SK-N-MC (cell line): ENCODE measurements at regions not wholly inside any gene's neighbourhood (a gene's known extent, or its start where the extent isn't known, plus 50 kb on each side); places are given as distances from the start of the nearest gene placed in this dataset.
"Not testable (repeated sequence)": the region's sequence is repeated elsewhere in the genome, so short reads cannot be mapped to it uniquely, and the experiment has no call there.

Experiments used
- DNase-seq: peaks from one replicate; pipeline ENCODE4 v3.0.0-alpha.2; 2011; ENCODE audit warnings: low read depth, low spot score
- H3K27ac ChIP-seq: fragments of 200-600 bp; sonication (generic); 2 replicates; pipeline ENCODE4 v1.5.1; 2016; ENCODE audit warnings: mixed run types
- H3K36me3 ChIP-seq: fragments of 200-600 bp; sonication (generic); 2 replicates; pipeline ENCODE4 v1.6.1; 2017; ENCODE audit warnings: antibody characterized with exemption, low read length, mixed read lengths; ENCODE audit not compliant: insufficient read depth
- H3K4me3 ChIP-seq: fragments of 200-600 bp; sonication (generic); 2 replicates; pipeline ENCODE4 v1.5.1; 2016
- H3K9ac ChIP-seq: fragments of 200-600 bp; sonication (generic); 2 replicates; pipeline ENCODE4 v1.8.0; 2017; ENCODE audit warnings: mixed run types, mixed read lengths; ENCODE audit not compliant: insufficient read length
- H3K9me3 ChIP-seq: fragments of 200-600 bp; sonication (generic); 2 replicates; pipeline ENCODE4 v1.6.1; 2017; ENCODE audit warnings: low read depth, mild to moderate bottlenecking, antibody characterized with exemption, low read length, moderate library complexity, mixed read lengths
- EZH2 ChIP-seq: fragments of 200-600 bp; sonication (generic); IDR thresholded peaks from one replicate; pipeline ENCODE4 v1.6.1; 2017; ENCODE audit warnings: antibody characterized with exemption
- FOXP2 ChIP-seq: optimal IDR thresholded peaks from 2 replicates; pipeline ENCODE3; 2011; ENCODE audit warnings: mild to moderate bottlenecking, moderate library complexity; ENCODE audit not compliant: insufficient read depth; ENCODE audit errors: extremely low read length, control extremely low read depth
- POLR2AphosphoS5 ChIP-seq: IDR thresholded peaks from 2 replicates; pipeline ENCODE4 v1.6.1; 2012; ENCODE audit warnings: mild to moderate bottlenecking, low read depth, low read length, borderline replicate concordance

DNA sequence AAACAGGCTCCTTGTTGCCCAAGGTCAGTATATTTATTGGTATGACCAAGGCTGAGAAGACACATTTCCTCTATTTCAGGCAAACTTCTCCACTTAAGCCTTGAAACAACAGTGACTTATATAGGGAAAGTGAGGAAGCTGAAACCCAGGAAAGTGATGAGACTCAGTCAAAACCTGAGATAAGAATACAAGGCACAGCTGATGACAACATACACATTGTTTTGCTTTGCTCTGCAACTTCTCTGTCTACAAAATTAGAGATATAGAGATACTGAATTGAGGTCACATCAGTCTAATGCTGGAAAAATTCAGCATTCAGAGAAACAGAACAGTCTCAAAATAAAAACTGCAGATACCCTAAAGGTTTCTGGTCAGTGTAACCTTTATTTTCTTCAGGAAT is 586.1 kb downstream of the DNAH5 start:
- TF ChIP-seq EZH2, result no peak
- TF ChIP-seq FOXP2, result no peak
- no peak for TF ChIP-seq POLR2AphosphoS5
- DNase-seq, result no peak

DNA sequence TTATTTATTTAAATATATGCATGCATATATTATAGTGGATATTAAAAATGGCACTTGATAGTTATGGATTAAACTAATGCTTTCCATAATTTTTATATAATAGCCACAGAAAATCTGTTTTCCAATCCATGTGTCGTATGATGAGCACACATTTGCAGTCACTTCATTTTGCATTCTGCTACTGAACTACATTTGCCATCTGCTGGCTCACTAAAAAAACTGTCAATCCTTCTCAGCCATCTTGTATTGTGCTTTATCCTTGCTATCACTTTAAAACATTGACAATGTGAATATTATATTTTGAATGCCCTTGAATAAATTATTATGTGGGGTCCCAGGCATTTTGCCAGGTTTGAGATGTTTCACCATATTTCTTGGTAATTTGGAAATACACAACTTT is 586.6 kb downstream of the DNAH5 start:
- Histone ChIP-seq H3K36me3 (no peaks in the 10 kb centered on the region), H3K27ac (no peak overlapping the region), H3K4me3 (no peak overlapping the region), H3K9ac (no peak overlapping the region), H3K9me3 (no peaks in the 10 kb centered on the region)
- DNase-seq, result no peak
- TF ChIP-seq POLR2AphosphoS5, result no peak
- no peak for TF ChIP-seq FOXP2
- TF ChIP-seq EZH2, result no peak

More for the DNA sequence above, 586.1 kb downstream of the DNAH5 start:
- H3K9me3 ChIP-seq, result no peaks in the 10 kb centered on the region
- no peaks in the 10 kb centered on the region for H3K36me3 ChIP-seq
- no peak overlapping the region for H3K9ac ChIP-seq
- H3K27ac ChIP-seq, result no peak overlapping the region
- H3K4me3 ChIP-seq, result no peak overlapping the region

DNA sequence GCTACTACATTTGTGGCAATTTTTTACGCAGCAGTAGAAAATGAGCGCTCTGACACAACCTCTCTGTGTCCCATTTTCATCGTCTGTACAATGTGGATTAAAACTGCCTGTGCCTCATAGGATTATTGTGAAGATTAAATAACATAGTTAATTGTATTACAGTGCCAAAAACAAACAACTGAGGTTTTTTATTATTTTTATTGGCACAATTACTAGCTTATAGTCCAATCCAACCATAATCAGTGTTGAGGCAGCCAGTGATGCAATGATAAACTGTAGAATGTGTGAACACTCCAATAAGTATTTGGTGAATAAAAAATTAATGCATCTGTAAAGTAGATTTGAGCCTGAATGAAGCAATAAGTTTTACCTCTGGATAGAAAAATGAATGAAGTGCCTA is 588.3 kb downstream of the DNAH5 start:
- DNase-seq, result no peak
- Histone ChIP-seq H3K9ac (no peak overlapping the region), H3K4me3 (no peak overlapping the region), H3K27ac (no peak overlapping the region), H3K36me3 (no peaks in the 10 kb centered on the region), H3K9me3 (no peaks in the 10 kb centered on the region)
- no peak for TF ChIP-seq POLR2AphosphoS5
- TF ChIP-seq EZH2, result no peak
- no peak for TF ChIP-seq FOXP2

DNA sequence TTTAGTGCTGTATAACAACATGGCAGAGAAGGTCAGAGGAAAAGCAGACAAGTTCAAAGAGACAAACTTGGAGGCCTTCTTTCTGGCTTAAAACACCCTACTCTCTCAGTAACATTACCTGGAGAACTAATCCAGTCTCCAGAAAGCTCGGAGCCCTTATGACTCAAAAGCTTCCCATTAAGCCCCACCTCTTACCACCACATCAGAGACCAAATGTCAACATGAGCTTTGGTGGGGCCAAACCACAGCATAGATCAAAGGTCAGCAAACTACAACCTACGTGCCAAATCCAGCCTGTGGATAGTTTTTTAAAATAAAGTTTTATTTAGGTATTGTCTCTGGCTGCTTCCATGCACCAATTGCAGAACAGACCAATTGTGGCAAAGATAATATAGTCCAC is 589.9 kb downstream of the DNAH5 start:
- Histone ChIP-seq H3K36me3 (no peaks in the 10 kb centered on the region), H3K27ac (no peak overlapping the region), H3K4me3 (no peak overlapping the region), H3K9ac (no peak overlapping the region), H3K9me3 (no peaks in the 10 kb centered on the region)
- no peak for DNase-seq
- TF ChIP-seq EZH2 (no peak), FOXP2 (no peak), POLR2AphosphoS5 (no peak)

DNA sequence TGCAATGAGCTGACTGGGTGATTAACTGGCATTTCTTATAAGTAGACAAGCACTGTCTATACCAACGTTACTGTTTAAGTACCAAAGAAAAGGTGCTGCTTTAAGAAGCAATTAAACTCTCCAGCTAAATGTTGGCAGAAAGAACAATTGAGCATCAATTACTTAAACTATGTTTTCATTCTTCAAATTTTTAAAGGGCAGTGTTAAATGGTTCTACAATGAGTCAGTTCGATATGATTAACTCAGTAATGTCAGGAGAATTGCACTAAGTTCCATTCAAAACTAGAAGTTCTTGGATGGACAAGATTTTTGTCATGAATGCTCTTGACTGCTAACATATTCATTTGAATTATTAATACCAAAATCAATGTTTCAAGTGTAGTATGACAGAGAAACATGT is 593.7 kb downstream of the DNAH5 start:
- no peak overlapping the region for H3K4me3 ChIP-seq
- no peak for DNase-seq
- no peak for TF ChIP-seq EZH2
- TF ChIP-seq FOXP2, result no peak
- no peak for TF ChIP-seq POLR2AphosphoS5
- H3K36me3 ChIP-seq, result no peaks in the 10 kb centered on the region
- no peaks in the 10 kb centered on the region for H3K9me3 ChIP-seq
- H3K27ac ChIP-seq, result no peak overlapping the region
- no peak overlapping the region for H3K9ac ChIP-seq

DNA sequence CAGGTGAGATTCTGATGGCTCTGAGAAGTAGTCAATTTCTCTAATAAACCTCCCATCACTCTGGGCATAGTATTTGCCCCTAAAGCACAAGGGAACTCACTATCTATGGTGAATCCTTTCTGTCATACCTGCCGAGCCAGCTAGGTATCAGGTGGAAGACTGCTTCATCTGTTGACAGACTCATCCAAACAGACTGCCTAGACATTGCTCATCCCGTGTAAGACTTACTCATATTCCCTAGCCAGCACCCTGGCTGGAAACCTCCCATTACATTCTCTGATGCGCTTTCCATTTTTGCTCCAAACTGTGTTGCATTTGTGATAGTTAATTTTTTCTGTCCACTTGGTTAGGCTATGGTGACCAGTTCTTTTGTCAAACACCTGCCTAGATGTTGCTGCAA is 595.9 kb downstream of the DNAH5 start:
- no peaks in the 10 kb centered on the region for H3K36me3 ChIP-seq
- no peak overlapping the region for H3K4me3 ChIP-seq
- no peak overlapping the region for H3K27ac ChIP-seq
- no peaks in the 10 kb centered on the region for H3K9me3 ChIP-seq
- no peak overlapping the region for H3K9ac ChIP-seq
- no peak for TF ChIP-seq POLR2AphosphoS5
- TF ChIP-seq FOXP2, result no peak
- TF ChIP-seq EZH2, result no peak
- no peak for DNase-seq

DNA sequence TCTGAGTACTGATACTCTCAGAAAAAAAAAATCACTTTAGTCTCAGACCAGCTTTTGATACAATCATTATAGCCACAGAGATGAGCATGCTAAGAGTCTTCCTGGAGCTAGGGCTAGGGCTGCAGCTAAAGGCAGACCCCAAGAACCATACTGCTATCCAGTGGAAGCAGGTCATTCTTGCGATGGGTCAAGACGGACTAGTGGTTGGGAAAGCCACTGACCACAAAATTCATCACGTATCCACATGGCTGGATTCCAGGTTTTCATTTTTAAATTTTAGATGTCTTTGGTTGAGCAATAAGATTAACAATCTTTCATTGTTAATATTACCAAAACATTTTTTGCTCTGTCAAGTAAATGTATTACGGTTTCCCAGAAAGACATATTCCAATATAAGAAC is 598.1 kb downstream of the DNAH5 start:
- no peak overlapping the region for H3K27ac ChIP-seq
- H3K36me3 ChIP-seq, result no peaks in the 10 kb centered on the region
- DNase-seq, result no peak
- no peak for TF ChIP-seq EZH2
- TF ChIP-seq POLR2AphosphoS5, result no peak
- no peak for TF ChIP-seq FOXP2
- H3K9ac ChIP-seq, result no peak overlapping the region
- no peaks in the 10 kb centered on the region for H3K9me3 ChIP-seq
- no peak overlapping the region for H3K4me3 ChIP-seq

DNA sequence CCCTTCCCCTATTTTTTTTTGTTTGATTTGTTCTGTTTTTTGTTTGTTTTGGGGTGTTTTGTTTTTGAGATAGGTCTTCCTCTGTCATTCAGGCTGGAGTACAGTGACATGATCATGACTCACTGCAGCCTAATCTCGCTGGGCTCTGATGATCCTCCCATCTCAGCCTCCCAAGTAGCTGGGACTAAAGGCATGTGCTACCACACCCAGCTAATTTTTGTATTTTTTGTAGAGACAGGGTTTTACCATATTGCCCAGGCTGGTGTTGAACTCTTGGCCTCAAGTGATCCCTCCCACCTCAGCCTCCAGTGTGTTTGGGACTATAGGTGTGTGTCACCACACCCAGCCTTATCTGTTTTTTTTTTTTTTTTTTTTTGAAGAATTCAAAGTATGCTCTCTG is 605.4 kb downstream of the DNAH5 start:
- no peak overlapping the region for H3K9ac ChIP-seq
- H3K27ac ChIP-seq, result no peak overlapping the region
- no peaks in the 10 kb centered on the region for H3K9me3 ChIP-seq
- no peak for TF ChIP-seq FOXP2
- H3K36me3 ChIP-seq, result no peaks in the 10 kb centered on the region
- no peak overlapping the region for H3K4me3 ChIP-seq
- no peak for DNase-seq

DNA sequence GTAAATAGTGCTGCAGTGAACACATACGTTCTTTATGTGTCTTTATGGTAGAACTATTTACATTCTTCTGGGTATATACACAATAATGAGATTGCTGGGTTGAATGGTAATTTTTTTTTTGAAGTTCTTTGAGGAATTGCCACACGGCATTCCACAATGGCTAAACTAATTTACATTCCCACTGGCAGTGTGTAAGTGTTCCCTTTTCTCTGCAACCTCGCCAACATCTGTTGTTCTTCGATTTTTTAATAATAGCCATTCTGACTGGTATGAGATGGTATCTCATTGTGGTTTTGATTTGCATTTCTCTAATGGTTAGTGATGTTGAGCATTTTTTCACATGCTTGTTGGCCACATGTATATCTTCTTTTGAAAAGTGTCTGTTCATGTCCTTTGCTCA is 609.5 kb downstream of the DNAH5 start:
- not testable (repeated sequence) for H3K9me3 ChIP-seq, H3K9ac ChIP-seq, H3K4me3 ChIP-seq, H3K27ac ChIP-seq, DNase-seq, H3K36me3 ChIP-seq

DNA sequence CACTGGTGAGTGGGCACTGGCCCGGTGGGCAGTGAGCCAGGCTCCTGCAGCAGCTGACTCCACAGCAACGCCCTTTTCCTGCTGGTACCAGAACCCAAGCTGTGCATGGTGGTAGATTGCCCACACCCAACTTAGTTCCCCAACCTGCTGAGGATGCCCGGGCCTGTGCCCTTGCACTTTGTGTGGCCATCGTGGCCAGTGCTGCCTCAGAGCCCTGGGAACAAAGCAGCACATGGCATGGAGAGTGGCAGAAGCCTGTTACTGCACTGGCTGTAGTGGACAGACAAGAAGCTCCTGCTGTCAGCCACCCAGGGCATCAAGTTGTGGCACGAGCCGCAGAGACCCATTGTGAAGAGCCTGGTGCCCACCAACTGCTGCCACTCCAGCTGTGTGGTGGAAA is 612.9 kb downstream of the DNAH5 start:
- Histone ChIP-seq H3K9ac (no peak overlapping the region), H3K36me3 (no peaks in the 10 kb centered on the region), H3K9me3 (no peaks in the 10 kb centered on the region), H3K4me3 (no peak overlapping the region), H3K27ac (no peak overlapping the region)
- no peak for TF ChIP-seq POLR2AphosphoS5
- no peak for TF ChIP-seq EZH2
- no peak for TF ChIP-seq FOXP2
- no peak for DNase-seq
